ENCODE measurements at regions not wholly inside any gene's neighbourhood (a gene's known extent, or its start where the extent isn't known, plus 50 kb on each side); places are given as distances from the start of the nearest gene placed in this dataset.

- TF ChIP-seq, protein P1, sequence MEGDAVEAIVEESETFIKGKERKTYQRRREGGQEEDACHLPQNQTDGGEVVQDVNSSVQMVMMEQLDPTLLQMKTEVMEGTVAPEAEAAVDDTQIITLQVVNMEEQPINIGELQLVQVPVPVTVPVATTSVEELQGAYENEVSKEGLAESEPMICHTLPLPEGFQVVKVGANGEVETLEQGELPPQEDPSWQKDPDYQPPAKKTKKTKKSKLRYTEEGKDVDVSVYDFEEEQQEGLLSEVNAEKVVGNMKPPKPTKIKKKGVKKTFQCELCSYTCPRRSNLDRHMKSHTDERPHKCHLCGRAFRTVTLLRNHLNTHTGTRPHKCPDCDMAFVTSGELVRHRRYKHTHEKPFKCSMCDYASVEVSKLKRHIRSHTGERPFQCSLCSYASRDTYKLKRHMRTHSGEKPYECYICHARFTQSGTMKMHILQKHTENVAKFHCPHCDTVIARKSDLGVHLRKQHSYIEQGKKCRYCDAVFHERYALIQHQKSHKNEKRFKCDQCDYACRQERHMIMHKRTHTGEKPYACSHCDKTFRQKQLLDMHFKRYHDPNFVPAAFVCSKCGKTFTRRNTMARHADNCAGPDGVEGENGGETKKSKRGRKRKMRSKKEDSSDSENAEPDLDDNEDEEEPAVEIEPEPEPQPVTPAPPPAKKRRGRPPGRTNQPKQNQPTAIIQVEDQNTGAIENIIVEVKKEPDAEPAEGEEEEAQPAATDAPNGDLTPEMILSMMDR (IDR thresholded peaks at IDR 0.05) = no peak
- no peak for TF ChIP-seq POLR2A (IDR thresholded peaks at IDR 0.05)
Observed at GRCh38 chrX:122245943-122246342, 938.1 kb upstream of the GRIA3 start.

Data from thyroid gland (tissue), 4 donors.